Spleen (tissue), 11 donors: ENCODE measurements at regions not wholly inside any gene's neighbourhood (a gene's known extent, or its start where the extent isn't known, plus 50 kb on each side); places are given as distances from the start of the nearest gene placed in this dataset.

ENCODE experiments used
- DNase-seq: peaks from one replicate; pipeline ENCODE4 v3.0.0-alpha.2; 2020
- H3K27ac ChIP-seq, 8 donors: fragments of 200-600 bp; sonication (generic) in 7 of 8; 1 replicate in 4 of 8; 2 replicates in 4 of 8; pipeline versions ENCODE4 v1.5.0 to v1.8.0; 2016 to 2021; ENCODE audit warnings: inconsistent platforms in 4 of 8, mild to moderate bottlenecking in 4 of 8, moderate library complexity in 1 of 8
- H3K27me3 ChIP-seq, 7 donors: fragments of 200-600 bp; sonication (generic) in 6 of 7; replicated peaks in 1 of 7; 1 replicate in 4 of 7; 2 replicates in 3 of 7; pipeline versions ENCODE4 v1.5.0 to v1.8.0; 2016 to 2021; ENCODE audit warnings: inconsistent platforms in 3 of 7, mild to moderate bottlenecking in 1 of 7
- H3K36me3 ChIP-seq, 6 donors: fragments of 200-600 bp; sonication (generic) in 5 of 6; 1 replicate in 4 of 6; 2 replicates in 2 of 6; pipeline versions ENCODE4 v1.5.0 to v1.8.0; 2016 to 2021; ENCODE audit warnings: inconsistent platforms in 2 of 6
- H3K4me1 ChIP-seq, 6 donors: fragments of 200-600 bp; sonication (generic) in 5 of 6; 1 replicate in 3 of 6; 2 replicates in 3 of 6; pipeline versions ENCODE4 v1.5.0 to v1.8.0; 2016 to 2021; ENCODE audit warnings: inconsistent platforms in 3 of 6
- H3K4me3 ChIP-seq, 8 donors: fragments of 200-600 bp; sonication (generic) in 7 of 8; 1 replicate in 4 of 8; 2 replicates in 4 of 8; pipeline versions ENCODE4 v1.5.0 to v1.8.0; 2016 to 2021; ENCODE audit warnings: inconsistent platforms in 4 of 8, mild to moderate bottlenecking in 4 of 8, moderate library complexity in 2 of 8
- H3K9me3 ChIP-seq, 8 donors: fragments of 200-600 bp; sonication (generic) in 7 of 8; 1 replicate in 4 of 8; 2 replicates in 4 of 8; pipeline versions ENCODE4 v1.5.0 to v1.8.0; 2016 to 2021; ENCODE audit warnings: inconsistent platforms in 4 of 8
- CTCF ChIP-seq, 11 experiments: fragments of 200-600 bp in 7 of 11; fragments of 450-650 bp in 4 of 11; sonication (generic) in 4 of 11; IDR thresholded peaks in 8 of 11; conservative IDR thresholded peaks in 3 of 11; 1 replicate in 7 of 11; 2 replicates in 4 of 11; pipeline versions ENCODE4 v1.4.0 to v1.8.0; 2016 to 2021; ENCODE audit warnings: antibody characterized with exemption in 11 of 11, inconsistent platforms in 4 of 11, mild to moderate bottlenecking in 1 of 11
- POLR2A ChIP-seq, 3 donors: fragments of 450-650 bp; IDR thresholded peaks; one replicate each; pipeline ENCODE4 v1.5.1; 2017; ENCODE audit warnings: antibody characterized with exemption in 3 of 3, mild to moderate bottlenecking in 1 of 3
- POLR2AphosphoS5 ChIP-seq, 3 donors: sonication (generic); formaldehyde crosslinking; IDR thresholded peaks; one replicate each; pipeline ENCODE4 v1.5.1; 2017; ENCODE audit warnings: antibody characterized with exemption in 3 of 3
- WGBS, 5 donors: extraction: QIAGEN DNeasy Blood & Tissue Kit in 3 of 5; methylation state at CpG; one replicate each; pipeline versions ENCODE4 v1.1.5 to v1.1.7; 2013 to 2018; 5-methylcytosine and 5-hydroxymethylcytosine counted together
- intact Hi-C: fragments of 100-400 bp; cut with DNase I; formaldehyde crosslinking; loops from one replicate; pipeline ENCODE4 v1.15.0; 2023; ENCODE audit warnings: low total_unique reads
- donor health status: healthy with polysubstance abuse.
- donor health status: DM: no; HTN: no; CAD: no; lungs with moderate emphysema.
- donor health status: DM: no; HTN: no; CAD: no.
- donor health status: Bipolar disorder and iron deficiency.
- donor health status: healthy.
- donor health status: DM: no; HTN: no; CAD: no.
- donor health status: DM: yes; HTN: yes; CAD: no.

DNA sequence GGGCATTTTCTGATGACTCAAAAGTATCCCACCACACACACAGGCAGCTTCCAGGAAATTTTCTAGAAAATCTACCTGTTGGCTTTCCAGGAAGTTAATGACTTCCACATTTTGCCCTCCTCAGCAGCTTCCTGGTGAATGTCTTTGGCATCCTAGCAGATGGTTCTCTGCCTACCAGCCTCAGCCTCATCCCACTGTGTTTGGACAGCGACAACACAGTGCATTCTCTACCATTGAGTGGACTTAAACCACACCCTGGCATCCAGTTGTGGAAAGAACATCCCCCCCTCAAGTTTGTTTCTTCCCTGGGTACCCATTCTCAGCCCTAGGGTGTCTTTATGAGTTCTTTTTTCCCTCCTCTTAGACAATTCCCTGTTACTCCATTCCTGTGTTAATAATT, 50.8 kb upstream of the GADL1 start:
- H3K27ac ChIP-seq = no peak overlapping the region
- no peak for TF ChIP-seq CTCF (IDR thresholded peaks at IDR 0.05 in 8 of 11, conservative IDR thresholded peaks at IDR 0.05 in 3 of 11)
- TF ChIP-seq POLR2A (IDR thresholded peaks at IDR 0.05) = no peak
- TF ChIP-seq POLR2AphosphoS5 (IDR thresholded peaks at IDR 0.05) = no peak
- DNase-seq = no peak
- intact Hi-C loops = no loop called here
- peaks cover 0 to 4% (median 0%) of the 10 kb centered on the region in 6 donors for H3K4me1 ChIP-seq
- no peak overlapping the region for H3K4me3 ChIP-seq
- no peaks in the 10 kb centered on the region for H3K36me3 ChIP-seq
- no peaks in the 10 kb centered on the region for H3K9me3 ChIP-seq
- WGBS, 5 donors = 79 to 92% (median 86%) methylated on average over 1 of the region's 1 CpG
- H3K27me3 ChIP-seq = no peaks in the 10 kb centered on the region

GRCh38 chr3:30948426-30948825, 54.0 kb upstream of the GADL1 start:
- TF ChIP-seq POLR2AphosphoS5 (IDR thresholded peaks at IDR 0.05) (no peak), POLR2A (IDR thresholded peaks at IDR 0.05) (no peak)
- H3K9me3 ChIP-seq = no peaks in the 10 kb centered on the region
- no peak for DNase-seq
- H3K36me3 ChIP-seq = no peaks in the 10 kb centered on the region
- 51 to 84% (median 60%) methylated on average over 1 of the region's 1 CpG for WGBS, 5 donors
- no peaks in the 10 kb centered on the region for H3K27me3 ChIP-seq
- H3K4me1 ChIP-seq = peaks cover 0 to 4% (median 0%) of the 10 kb centered on the region in 6 donors
- intact Hi-C loops = no loop called here
- no peak overlapping the region for H3K27ac ChIP-seq
- no peak overlapping the region for H3K4me3 ChIP-seq

GRCh38 chr3:30951826-30952225, 57.4 kb upstream of the GADL1 start:
- TF ChIP-seq POLR2AphosphoS5 (IDR thresholded peaks at IDR 0.05) (no peak), CTCF (IDR thresholded peaks at IDR 0.05 in 8 of 11, conservative IDR thresholded peaks at IDR 0.05 in 3 of 11) (no peak), POLR2A (IDR thresholded peaks at IDR 0.05) (no peak)
- no peak for DNase-seq
- H3K36me3 ChIP-seq = no peaks in the 10 kb centered on the region
- H3K27me3 ChIP-seq = no peaks in the 10 kb centered on the region
- peaks cover 0 to 4% (median 0%) of the 10 kb centered on the region in 6 donors for H3K4me1 ChIP-seq
- H3K9me3 ChIP-seq = no peaks in the 10 kb centered on the region
- WGBS, 5 donors = 71 to 87% (median 75%) methylated on average over 2 of the region's 2 CpGs
- no peak overlapping the region for H3K27ac ChIP-seq
- H3K4me3 ChIP-seq = no peak overlapping the region
- intact Hi-C loops = no loop called here

DNA sequence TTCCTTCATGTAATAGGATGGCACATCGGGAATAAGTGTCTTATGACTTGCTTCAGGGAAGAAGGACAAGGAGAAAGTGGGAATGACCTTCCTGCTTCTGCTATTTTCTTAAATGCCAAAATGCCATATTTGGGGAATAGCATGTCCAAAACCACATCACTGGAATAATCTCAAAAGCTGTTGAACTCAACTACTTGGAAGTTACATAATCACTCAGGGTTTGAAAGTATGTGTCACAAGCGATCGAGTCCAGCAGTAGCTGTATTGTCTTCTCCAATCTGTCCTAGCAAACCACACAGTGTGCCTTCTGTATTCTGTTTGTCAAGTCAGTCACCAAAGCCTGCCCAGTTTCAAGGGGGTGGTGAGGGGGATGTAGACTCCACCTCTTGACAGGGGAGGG, 58.3 kb upstream of the GADL1 start:
- Histone ChIP-seq H3K9me3 (no peaks in the 10 kb centered on the region), H3K27me3 (no peaks in the 10 kb centered on the region), H3K27ac (peak overlapping the region in 2 of 8 donors; percentile 25 to 27), H3K4me1 (peaks cover 0 to 4% (median 0%) of the 10 kb centered on the region in 6 donors), H3K36me3 (no peaks in the 10 kb centered on the region), H3K4me3 (no peak overlapping the region)
- WGBS, 5 donors = 54 to 81% (median 67%) methylated on average over 3 of the region's 3 CpGs
- TF ChIP-seq CTCF (IDR thresholded peaks at IDR 0.05 in 8 of 11, conservative IDR thresholded peaks at IDR 0.05 in 3 of 11) = no peak
- no peak for TF ChIP-seq POLR2AphosphoS5 (IDR thresholded peaks at IDR 0.05)
- no peak for TF ChIP-seq POLR2A (IDR thresholded peaks at IDR 0.05)
- DNase-seq = no peak
- intact Hi-C loops = no loop called here

DNA sequence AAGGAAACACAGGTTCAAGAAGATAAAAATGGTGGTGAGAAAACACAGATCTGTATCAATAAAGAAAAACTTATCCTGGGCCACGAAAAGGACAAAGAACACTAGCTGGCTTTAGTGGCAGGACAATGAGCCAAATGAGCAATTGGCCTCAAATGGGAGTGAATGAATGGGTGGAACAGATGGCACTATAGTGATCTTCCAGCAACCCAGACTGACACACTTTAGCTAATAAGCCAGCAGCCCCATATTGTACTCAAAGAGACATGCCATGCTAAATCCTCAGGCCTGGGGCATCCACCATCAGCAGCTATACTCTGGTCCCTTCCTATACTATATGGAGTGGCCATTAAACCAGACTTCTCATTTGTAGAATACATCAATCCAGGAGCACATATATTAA, 60.0 kb upstream of the GADL1 start:
- no peak for DNase-seq
- Histone ChIP-seq H3K27me3 (no peaks in the 10 kb centered on the region), H3K27ac (no peak overlapping the region), H3K4me3 (no peak overlapping the region), H3K4me1 (no peaks in the 10 kb centered on the region), H3K36me3 (no peaks in the 10 kb centered on the region), H3K9me3 (peaks cover 0 to 15% (median 8%) of the 10 kb centered on the region in 8 donors)
- TF ChIP-seq POLR2A (IDR thresholded peaks at IDR 0.05) = no peak
- TF ChIP-seq POLR2AphosphoS5 (IDR thresholded peaks at IDR 0.05) = no peak
- no peak for TF ChIP-seq CTCF (IDR thresholded peaks at IDR 0.05 in 8 of 11, conservative IDR thresholded peaks at IDR 0.05 in 3 of 11)
- WGBS, 5 donors = 73 to 90% (median 78%) methylated on average over 1 of the region's 1 CpG
- intact Hi-C loops = no loop called here
